IMR-90 (cell line): ENCODE measurements at regions not wholly inside any gene's neighbourhood (a gene's known extent, or its start where the extent isn't known, plus 50 kb on each side); places are given as distances from the start of the nearest gene placed in this dataset.

Experiments
- ATAC-seq: fragments of 200-7000 bp; cut with Tn5 transposase; 2 replicates; pipeline ENCODE4 v1.9.1; 2020; ENCODE audit warnings: low read depth, mild to moderate bottlenecking, moderate library complexity
- BruUV-seq: library from RNA; stranded (reverse); fragments of 400-500 nt; replicated peaks from 2 replicates; lab custom pipeline; 2021; lab: Mats Ljungman, UMichigan
- CTCF ChIA-PET: fragments of 300-600 bp; formaldehyde crosslinking; extraction: SDS; loops from one replicate; lab custom pipeline; 2021; ENCODE audit warnings: antibody characterized with exemption; lab: Yijun Ruan, JAX
- POLR2A ChIA-PET: fragments of 300-600 bp; sonication (Branson Sonifier 250); formaldehyde crosslinking; loops from one replicate; lab custom pipeline; 2022; ENCODE audit warnings: antibody characterized with exemption; ENCODE audit not compliant: unreplicated experiment; lab: Charles Lee
- DNase-seq: peaks from one replicate; pipeline ENCODE4 v3.0.0; 2013
- H2AFZ ChIP-seq: replicated peaks from 2 replicates; pipeline ENCODE3; 2013; ENCODE audit warnings: low read length, mild to moderate bottlenecking; ENCODE audit not compliant: poor library complexity
- H2AK5ac ChIP-seq: 2 replicates; pipeline ENCODE4 v1.6.1; 2013; ENCODE audit warnings: low read depth, low read length, inconsistent platforms
- H2AK9ac ChIP-seq: replicated peaks from 2 replicates; pipeline ENCODE3; 2013; ENCODE audit warnings: mild to moderate bottlenecking, low read depth, low read length, moderate library complexity; ENCODE audit not compliant: poor library complexity
- H2BK120ac ChIP-seq: 2 replicates; pipeline ENCODE4 v1.6.1; 2013; ENCODE audit warnings: low read depth, low read length, inconsistent platforms
- H2BK15ac ChIP-seq: 3 replicates; pipeline ENCODE4 v1.6.1; 2013; ENCODE audit warnings: low read depth, low read length, inconsistent platforms
- H2BK20ac ChIP-seq: 2 replicates; pipeline ENCODE4 v1.6.1; 2013; ENCODE audit warnings: low read depth, mild to moderate bottlenecking, inconsistent platforms, low read length, moderate library complexity
- H2BK5ac ChIP-seq: 2 replicates; pipeline ENCODE4 v1.6.1; 2013; ENCODE audit warnings: mild to moderate bottlenecking, low read depth, low read length, inconsistent platforms; ENCODE audit not compliant: poor library complexity, severe bottlenecking
- H3K14ac ChIP-seq: replicated peaks from 2 replicates; pipeline ENCODE4 v1.6.1; 2013; ENCODE audit warnings: low read depth, low read length, inconsistent platforms
- H3K18ac ChIP-seq: 2 replicates; pipeline ENCODE4 v1.6.1; 2013; ENCODE audit warnings: low read depth, low read length, control low read depth
- H3K23ac ChIP-seq: 2 replicates; pipeline ENCODE4 v1.6.1; 2013; ENCODE audit warnings: low read depth, low read length, inconsistent platforms
- H3K27ac ChIP-seq: 2 replicates; pipeline ENCODE4 v1.5.1; 2013; ENCODE audit warnings: mild to moderate bottlenecking, control low read depth, low read length; ENCODE audit not compliant: insufficient read depth
- H3K27me3 ChIP-seq: 2 replicates; pipeline ENCODE4 v1.6.1; 2013; ENCODE audit warnings: low read length; ENCODE audit not compliant: control insufficient read depth, insufficient read depth
- H3K36me3 ChIP-seq: 2 replicates; pipeline ENCODE4 v1.6.1; 2013; ENCODE audit warnings: low read length, mixed read lengths; ENCODE audit not compliant: control insufficient read depth, insufficient read depth
- H3K4ac ChIP-seq: 2 replicates; pipeline ENCODE4 v1.6.1; 2013; ENCODE audit warnings: low read depth, low read length, inconsistent platforms
- H3K4me1 ChIP-seq: 2 replicates; pipeline ENCODE4 v1.6.1; 2013; ENCODE audit warnings: low read length, mixed read lengths; ENCODE audit not compliant: control insufficient read depth, insufficient read depth
- H3K4me2 ChIP-seq: 2 replicates; pipeline ENCODE4 v1.6.1; 2013; ENCODE audit warnings: low read depth, mild to moderate bottlenecking, control low read depth, low read length, moderate library complexity
- H3K4me3 ChIP-seq: 2 replicates; pipeline ENCODE4 v1.5.1; 2013; ENCODE audit warnings: low read depth, mild to moderate bottlenecking, control low read depth, low read length, moderate library complexity; ENCODE audit not compliant: insufficient read depth
- H3K56ac ChIP-seq: 2 replicates; pipeline ENCODE4 v1.6.1; 2013; ENCODE audit warnings: low read length, inconsistent platforms; ENCODE audit not compliant: insufficient read depth; ENCODE audit errors: extremely low read depth
- H3K79me1 ChIP-seq, 2 experiments: 2 replicates each; pipeline ENCODE4 v1.6.1; 2013; ENCODE audit warnings: low read length in 2 of 2, inconsistent platforms in 1 of 2, low read depth in 1 of 2
- H3K9ac ChIP-seq: 2 replicates; pipeline ENCODE4 v1.6.1; 2013; ENCODE audit warnings: low read depth, low read length, control low read depth
- H3K9me1 ChIP-seq: 2 replicates; pipeline ENCODE4 v1.6.1; 2013; ENCODE audit warnings: low read length, inconsistent platforms; ENCODE audit not compliant: insufficient read depth
- H3K9me3 ChIP-seq: 2 replicates; pipeline ENCODE4 v1.6.1; 2013; ENCODE audit warnings: low read length; ENCODE audit not compliant: control insufficient read depth, insufficient read depth
- H4K20me1 ChIP-seq: 2 replicates; pipeline ENCODE4 v1.6.1; 2013; ENCODE audit warnings: low read length, inconsistent platforms; ENCODE audit not compliant: insufficient read depth
- H4K5ac ChIP-seq: 2 replicates; pipeline ENCODE4 v1.6.1; 2013; ENCODE audit warnings: mild to moderate bottlenecking, low read depth, low read length, control low read depth
- H4K8ac ChIP-seq, 2 experiments: 2 replicates each; pipeline ENCODE4 v1.6.1; 2013; ENCODE audit warnings: low read depth in 2 of 2, low read length in 2 of 2, control low read depth in 1 of 2, inconsistent platforms in 1 of 2
- H4K91ac ChIP-seq: 2 replicates; pipeline ENCODE4 v1.6.1; 2013; ENCODE audit warnings: low read depth, low read length, inconsistent platforms; ENCODE audit not compliant: insufficient read depth
- BHLHE40 ChIP-seq: fragments of 150-350 bp; IDR thresholded peaks from 2 replicates; pipeline ENCODE4 v1.6.1; 2016; ENCODE audit warnings: mild to moderate bottlenecking, low read depth, low read length
- CEBPB ChIP-seq: IDR thresholded peaks from 2 replicates; pipeline ENCODE4 v1.6.1; 2012; ENCODE audit warnings: low read depth, low read length, improper control_type of control experiment
- CHD1 ChIP-seq: IDR thresholded peaks from 2 replicates; pipeline ENCODE4 v1.6.1; 2012; ENCODE audit warnings: low read depth, low read length, improper control_type of control experiment
- CTCF ChIP-seq: conservative IDR thresholded peaks from 2 replicates; pipeline ENCODE4 v1.5.1; 2012; ENCODE audit warnings: mild to moderate bottlenecking, low read depth, low read length, improper control_type of control experiment
- ELK1 ChIP-seq: fragments of 150-350 bp; IDR thresholded peaks from 2 replicates; pipeline ENCODE4 v1.6.1; 2016; ENCODE audit warnings: low read depth, mild to moderate bottlenecking, low read length, moderate library complexity, borderline replicate concordance
- FOS ChIP-seq: fragments of 150-350 bp; IDR thresholded peaks from 2 replicates; pipeline ENCODE4 v1.6.1; 2016; ENCODE audit warnings: low read depth, low read length
- MAFK ChIP-seq: IDR thresholded peaks from 2 replicates; pipeline ENCODE4 v1.6.1; 2012; ENCODE audit warnings: low read depth, low read length, improper control_type of control experiment
- MAZ ChIP-seq: IDR thresholded peaks from 2 replicates; pipeline ENCODE4 v1.6.1; 2012; ENCODE audit warnings: low read depth, mild to moderate bottlenecking, low read length, improper control_type of control experiment, moderate library complexity, borderline replicate concordance
- MXI1 ChIP-seq: IDR thresholded peaks from 2 replicates; pipeline ENCODE4 v1.6.1; 2012; ENCODE audit warnings: low read depth, mild to moderate bottlenecking, low read length, moderate library complexity, borderline replicate concordance
- NFE2L2 ChIP-seq: fragments of 150-350 bp; IDR thresholded peaks from 2 replicates; pipeline ENCODE4 v1.6.1; 2016; ENCODE audit warnings: low read depth, mild to moderate bottlenecking, low read length
- POLR2A ChIP-seq: IDR thresholded peaks from 2 replicates; pipeline ENCODE4 v1.6.1; 2012; ENCODE audit warnings: mild to moderate bottlenecking, low read depth, low read length
- RAD21 ChIP-seq: IDR thresholded peaks from 2 replicates; pipeline ENCODE4 v1.6.1; 2012; ENCODE audit warnings: low read length, improper control_type of control experiment
- RCOR1 ChIP-seq: IDR thresholded peaks from 2 replicates; pipeline ENCODE4 v1.6.1; 2012; ENCODE audit warnings: mild to moderate bottlenecking, low read length, improper control_type of control experiment; ENCODE audit not compliant: insufficient replicate concordance
- RFX5 ChIP-seq: IDR thresholded peaks from 2 replicates; pipeline ENCODE4 v1.8.0; 2012; ENCODE audit warnings: low read depth, mild to moderate bottlenecking, low read length, moderate library complexity
- SMC3 ChIP-seq: fragments of 150-350 bp; IDR thresholded peaks from 2 replicates; pipeline ENCODE4 v1.6.1; 2016; ENCODE audit warnings: low read depth, mild to moderate bottlenecking, antibody characterized with exemption, low read length, moderate library complexity
- USF2 ChIP-seq: fragments of 150-350 bp; IDR thresholded peaks from 2 replicates; pipeline ENCODE4 v1.6.1; 2017; ENCODE audit warnings: mild to moderate bottlenecking, antibody characterized with exemption, low read length, low read depth
- dilution Hi-C: fragments of 300-500 bp; cut with HindIII; formaldehyde crosslinking; loops from one replicate; pipeline ENCODE4 v1.14.3; 2018; ENCODE audit warnings: low sequenced_read_pairs; ENCODE audit not compliant: unreplicated experiment
- in situ Hi-C: fragments of 300-500 bp; cut with MboI; formaldehyde crosslinking; loops from 3 replicates; pipeline ENCODE4 v1.14.3; 2019; ENCODE audit warnings: low sequenced_read_pairs, inconsistent platforms, mixed read lengths
- intact Hi-C: fragments of 100-400 bp; cut with micrococcal nuclease; formaldehyde crosslinking; loops from 2 replicates; pipeline ENCODE4 v1.10.0; 2022

- DNase-seq, result peak; percentile 11
- dilution Hi-C loops, result no loop called here
These were observed 69.4 kb upstream of the GPCPD1 start for GRCh38 chr20:5680192-5680591.

More at GRCh38 chr20:5680192-5680591, 69.4 kb upstream of the GPCPD1 start:
- peak; percentile 21; the same call in 1 of the 2 replicates for ATAC-seq
- Histone ChIP-seq H3K4ac (no peak overlapping the region), H2AK9ac (no peak overlapping the region), H3K36me3 (no peaks in the 10 kb centered on the region), H3K18ac (no peak overlapping the region), H3K4me2 (no peak overlapping the region), H2AFZ (no peak overlapping the region), H4K91ac (no peak overlapping the region), H3K14ac (no peak overlapping the region), H4K5ac (no peak overlapping the region), H3K4me3 (no peak overlapping the region), H3K4me1 (peaks cover under 1% of the 10 kb centered on the region; the same call in 1 of the 2 replicates), H3K9ac (no peak overlapping the region), H3K79me1 (no peaks in the 10 kb centered on the region), H3K9me3 (no peaks in the 10 kb centered on the region), H3K56ac (no peak overlapping the region), H3K27me3 (no peaks in the 10 kb centered on the region), H2BK20ac (no peak overlapping the region; the same call in 1 of the 2 replicates), H3K27ac (no peak overlapping the region), H2BK5ac (no peak overlapping the region), H4K20me1 (no peaks in the 10 kb centered on the region), H2AK5ac (no peak overlapping the region), H2BK120ac (no peak overlapping the region), H2BK15ac (no peak overlapping the region), H4K8ac (no peak overlapping the region), H3K9me1 (no peaks in the 10 kb centered on the region), H3K23ac (no peak overlapping the region)
- no peak for TF ChIP-seq NFE2L2
- no peak for TF ChIP-seq RFX5
- TF ChIP-seq RCOR1, result no peak
- no peak for TF ChIP-seq SMC3
- TF ChIP-seq ELK1, result no peak
- TF ChIP-seq CEBPB, result no peak
- no peak for TF ChIP-seq MAFK
- no peak for TF ChIP-seq BHLHE40
- TF ChIP-seq MXI1, result no peak
- no peak for TF ChIP-seq MAZ
- TF ChIP-seq POLR2A, result no peak
- no peak for TF ChIP-seq CTCF
- TF ChIP-seq FOS, result no peak
- no peak for TF ChIP-seq USF2
- TF ChIP-seq RAD21, result no peak
- TF ChIP-seq CHD1, result no peak
- in situ Hi-C loops (no loop called here), intact Hi-C loops (no loop called here)
- CTCF ChIA-PET, result no interaction called here
- BruUV-seq, result no TSS peak
- POLR2A ChIA-PET, result no interaction called here
